ENCODE measurements at regions not wholly inside any gene's neighbourhood (a gene's known extent, or its start where the extent isn't known, plus 50 kb on each side); places are given as distances from the start of the nearest gene placed in this dataset.

GRCh38 chr5:162384225-162384624, 316.7 kb downstream of the GABRG2 start:
- TF ChIP-seq CTCF (conservative IDR thresholded peaks at IDR 0.05) (no peak), ZFX (IDR thresholded peaks at IDR 0.05) (no peak)

Data from C4-2B (cell line).